NB4 (cell line): ENCODE measurements at regions not wholly inside any gene's neighbourhood (a gene's known extent, or its start where the extent isn't known, plus 50 kb on each side); places are given as distances from the start of the nearest gene placed in this dataset.

Source experiments
- POLR2A ChIP-seq: IDR thresholded peaks from 2 replicates; pipeline ENCODE4 v1.6.1; 2011; ENCODE audit warnings: mild to moderate bottlenecking; ENCODE audit not compliant: insufficient read length; ENCODE audit errors: extremely low read depth
- TF ChIP-seq, protein P1 (sequence below): IDR thresholded peaks from one replicate; pipeline ENCODE4 v1.5.1; 2012; ENCODE audit warnings: low read depth, low read length
- TF ChIP-seq, protein P2 (sequence below): IDR thresholded peaks from 2 replicates; pipeline ENCODE4 v1.6.1; 2011; ENCODE audit warnings: low read depth, low read length

DNA sequence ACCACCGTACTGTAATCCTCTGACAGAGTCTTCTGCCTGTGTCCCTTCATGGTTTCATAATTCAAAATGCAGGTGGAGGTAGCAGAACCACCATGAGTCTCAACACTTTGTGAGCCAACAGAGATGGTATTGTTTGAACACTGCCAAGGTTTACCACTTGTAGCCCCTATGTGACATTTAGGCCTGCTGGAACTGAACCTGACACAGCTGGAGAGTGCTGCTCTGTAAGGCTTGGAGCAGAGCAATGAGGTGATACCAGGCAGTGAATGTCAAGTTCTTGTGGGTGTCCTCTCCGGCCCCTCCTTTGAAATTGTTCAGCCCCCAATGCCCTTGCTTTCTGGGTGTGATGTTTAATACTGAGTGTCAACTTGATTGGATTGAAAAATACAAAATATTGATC is 1042.9 kb downstream of the ARAP2 start:
- no peak for TF ChIP-seq POLR2A
- TF ChIP-seq, protein P1, sequence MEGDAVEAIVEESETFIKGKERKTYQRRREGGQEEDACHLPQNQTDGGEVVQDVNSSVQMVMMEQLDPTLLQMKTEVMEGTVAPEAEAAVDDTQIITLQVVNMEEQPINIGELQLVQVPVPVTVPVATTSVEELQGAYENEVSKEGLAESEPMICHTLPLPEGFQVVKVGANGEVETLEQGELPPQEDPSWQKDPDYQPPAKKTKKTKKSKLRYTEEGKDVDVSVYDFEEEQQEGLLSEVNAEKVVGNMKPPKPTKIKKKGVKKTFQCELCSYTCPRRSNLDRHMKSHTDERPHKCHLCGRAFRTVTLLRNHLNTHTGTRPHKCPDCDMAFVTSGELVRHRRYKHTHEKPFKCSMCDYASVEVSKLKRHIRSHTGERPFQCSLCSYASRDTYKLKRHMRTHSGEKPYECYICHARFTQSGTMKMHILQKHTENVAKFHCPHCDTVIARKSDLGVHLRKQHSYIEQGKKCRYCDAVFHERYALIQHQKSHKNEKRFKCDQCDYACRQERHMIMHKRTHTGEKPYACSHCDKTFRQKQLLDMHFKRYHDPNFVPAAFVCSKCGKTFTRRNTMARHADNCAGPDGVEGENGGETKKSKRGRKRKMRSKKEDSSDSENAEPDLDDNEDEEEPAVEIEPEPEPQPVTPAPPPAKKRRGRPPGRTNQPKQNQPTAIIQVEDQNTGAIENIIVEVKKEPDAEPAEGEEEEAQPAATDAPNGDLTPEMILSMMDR = no peak
- TF ChIP-seq, protein P2, sequence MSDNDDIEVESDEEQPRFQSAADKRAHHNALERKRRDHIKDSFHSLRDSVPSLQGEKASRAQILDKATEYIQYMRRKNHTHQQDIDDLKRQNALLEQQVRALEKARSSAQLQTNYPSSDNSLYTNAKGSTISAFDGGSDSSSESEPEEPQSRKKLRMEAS = no peak
